ENCODE measurements at regions not wholly inside any gene's neighbourhood (a gene's known extent, or its start where the extent isn't known, plus 50 kb on each side); places are given as distances from the start of the nearest gene placed in this dataset.

GRCh38 chr2:60072609-60073008 lies 480.8 kb downstream of the BCL11A start:
- Histone ChIP-seq H3K27me3 (ENCODE audit: insufficient read depth, low read depth) (peaks cover 75% of the 10 kb centered on the region), H3K4me2 (no peak overlapping the region), H3F3A (ENCODE audit: insufficient read depth, low read depth) (no peaks in the 10 kb centered on the region), H3K4me3 (no peak overlapping the region), H3K4me1 (replicated peaks; ENCODE audit: insufficient read depth) (no peaks in the 10 kb centered on the region), H3K9me2 (ENCODE audit: insufficient read depth) (no peaks in the 10 kb centered on the region), H3K27ac (no peak overlapping the region), H3K79me2 (ENCODE audit: low read depth) (no peaks in the 10 kb centered on the region), H2AFZ (no peak overlapping the region), H3K36me3 (ENCODE audit: low read depth) (no peaks in the 10 kb centered on the region), H3K9me3 (ENCODE audit: insufficient read depth, low read depth) (no peaks in the 10 kb centered on the region), H4K20me1 (ENCODE audit: insufficient read depth) (no peaks in the 10 kb centered on the region)
- no TSS peak for BruUV-seq (replicated peaks)
- TF ChIP-seq EZH2 (IDR thresholded peaks at IDR 0.05; ENCODE audit: low read depth) (no peak), CTCF (conservative IDR thresholded peaks at IDR 0.05) (no peak)
- intact Hi-C loops (cut with micrococcal nuclease; ENCODE audit: unreplicated experiment) = no loop called here
- ChIA-PET POLR2A (ENCODE audit: unreplicated experiment) (no interaction called here), CTCF (no interaction called here)
- DNase-seq = no peak

GRCh38 chr2:60071490-60071831 lies 482.0 kb downstream of the BCL11A start:
- no peaks in the 10 kb centered on the region for H3K9me3 ChIP-seq (ENCODE audit: insufficient read depth, low read depth)
- no peak overlapping the region for H2AFZ ChIP-seq
- intact Hi-C loops (cut with micrococcal nuclease; ENCODE audit: unreplicated experiment) = no loop called here
- ChIA-PET POLR2A (ENCODE audit: unreplicated experiment) (no interaction called here), CTCF (no interaction called here)
- H3F3A ChIP-seq (ENCODE audit: insufficient read depth, low read depth) = no peaks in the 10 kb centered on the region
- TF ChIP-seq EZH2 (IDR thresholded peaks at IDR 0.05; ENCODE audit: low read depth) = no peak
- no peak overlapping the region for H3K4me2 ChIP-seq
- no peaks in the 10 kb centered on the region for H3K79me2 ChIP-seq (ENCODE audit: low read depth)
- H3K4me1 ChIP-seq (replicated peaks; ENCODE audit: insufficient read depth) = no peaks in the 10 kb centered on the region
- no peaks in the 10 kb centered on the region for H4K20me1 ChIP-seq (ENCODE audit: insufficient read depth)
- no peaks in the 10 kb centered on the region for H3K9me2 ChIP-seq (ENCODE audit: insufficient read depth)
- DNase-seq = no peak
- H3K4me3 ChIP-seq = no peak overlapping the region
- BruUV-seq (replicated peaks) = no TSS peak
- H3K27me3 ChIP-seq (ENCODE audit: insufficient read depth, low read depth) = peaks cover 87% of the 10 kb centered on the region
- H3K27ac ChIP-seq = no peak overlapping the region
- H3K36me3 ChIP-seq (ENCODE audit: low read depth) = no peaks in the 10 kb centered on the region

- Histone ChIP-seq H3K9me3 (ENCODE audit: insufficient read depth, low read depth) (no peaks in the 10 kb centered on the region), H4K20me1 (ENCODE audit: insufficient read depth) (no peaks in the 10 kb centered on the region), H3K27me3 (ENCODE audit: insufficient read depth, low read depth) (peaks cover 91% of the 10 kb centered on the region), H3K79me2 (ENCODE audit: low read depth) (no peaks in the 10 kb centered on the region), H3K9me2 (ENCODE audit: insufficient read depth) (no peaks in the 10 kb centered on the region), H3K27ac (no peak overlapping the region), H3K4me2 (no peak overlapping the region), H3F3A (ENCODE audit: insufficient read depth, low read depth) (no peaks in the 10 kb centered on the region), H2AFZ (no peak overlapping the region), H3K36me3 (ENCODE audit: low read depth) (no peaks in the 10 kb centered on the region), H3K4me1 (replicated peaks; ENCODE audit: insufficient read depth) (no peaks in the 10 kb centered on the region), H3K4me3 (no peak overlapping the region)
- intact Hi-C loops (cut with micrococcal nuclease; ENCODE audit: unreplicated experiment) = no loop called here
- TF ChIP-seq EZH2 (IDR thresholded peaks at IDR 0.05; ENCODE audit: low read depth) (no peak), CTCF (conservative IDR thresholded peaks at IDR 0.05) (no peak)
- DNase-seq = no peak
- POLR2A ChIA-PET (ENCODE audit: unreplicated experiment) = no interaction called here
- CTCF ChIA-PET = no interaction called here
- BruUV-seq (replicated peaks) = no TSS peak
These were observed 482.5 kb downstream of the BCL11A start for GRCh38 chr2:60070736-60071489.

GRCh38 chr2:60070196-60070595 lies 483.3 kb downstream of the BCL11A start:
- ChIA-PET POLR2A (ENCODE audit: unreplicated experiment) (no interaction called here), CTCF (no interaction called here)
- Histone ChIP-seq H4K20me1 (ENCODE audit: insufficient read depth) (no peaks in the 10 kb centered on the region), H3K36me3 (ENCODE audit: low read depth) (no peaks in the 10 kb centered on the region), H3K4me1 (replicated peaks; ENCODE audit: insufficient read depth) (no peaks in the 10 kb centered on the region), H3K9me2 (ENCODE audit: insufficient read depth) (no peaks in the 10 kb centered on the region), H3K79me2 (ENCODE audit: low read depth) (no peaks in the 10 kb centered on the region), H3K27me3 (ENCODE audit: insufficient read depth, low read depth) (peaks cover 91% of the 10 kb centered on the region), H2AFZ (no peak overlapping the region), H3K27ac (no peak overlapping the region), H3K4me3 (no peak overlapping the region), H3K9me3 (ENCODE audit: insufficient read depth, low read depth) (no peaks in the 10 kb centered on the region), H3F3A (ENCODE audit: insufficient read depth, low read depth) (no peaks in the 10 kb centered on the region), H3K4me2 (no peak overlapping the region)
- TF ChIP-seq CTCF (conservative IDR thresholded peaks at IDR 0.05) (no peak), EZH2 (IDR thresholded peaks at IDR 0.05; ENCODE audit: low read depth) (0 out of 2 replicates have a peak, but pooled peaks have one; percentile 69)
- no peak for DNase-seq
- BruUV-seq (replicated peaks) = no TSS peak
- intact Hi-C loops (cut with micrococcal nuclease; ENCODE audit: unreplicated experiment) = no loop called here

Data from PC-9 (cell line).